H9 (cell line): ENCODE measurements at regions not wholly inside any gene's neighbourhood (a gene's known extent, or its start where the extent isn't known, plus 50 kb on each side); places are given as distances from the start of the nearest gene placed in this dataset.

Source experiments
- DNase-seq: peaks from one replicate; pipeline ENCODE4 v3.0.0-alpha.2; 2017
- H2AFZ ChIP-seq: one replicate; pipeline ENCODE4 v1.6.1; 2013; ENCODE audit warnings: mild to moderate bottlenecking, low read length, control low read depth, moderate library complexity
- H2AK5ac ChIP-seq: 2 replicates; pipeline ENCODE4 v1.6.1; 2013; ENCODE audit warnings: low read length, control low read depth, mixed read lengths; ENCODE audit not compliant: insufficient read length
- H2BK120ac ChIP-seq: one replicate; pipeline ENCODE4 v1.6.1; 2013; ENCODE audit warnings: low read depth, mild to moderate bottlenecking, low read length, control low read depth, inconsistent platforms; ENCODE audit not compliant: poor library complexity, severe bottlenecking
- H2BK12ac ChIP-seq: 2 replicates; pipeline ENCODE4 v1.6.1; 2013; ENCODE audit warnings: low read length, control low read depth, mixed read lengths, low read depth; ENCODE audit not compliant: insufficient read length
- H2BK15ac ChIP-seq: 2 replicates; pipeline ENCODE4 v1.6.1; 2013; ENCODE audit warnings: low read depth, low read length, control low read depth
- H2BK20ac ChIP-seq: one replicate; pipeline ENCODE4 v1.6.1; 2013; ENCODE audit warnings: low read depth, mild to moderate bottlenecking, low read length, control low read depth, inconsistent platforms; ENCODE audit not compliant: poor library complexity, severe bottlenecking
- H2BK5ac ChIP-seq: 2 replicates; pipeline ENCODE4 v1.6.1; 2013; ENCODE audit warnings: low read length, control low read depth, mixed read lengths; ENCODE audit not compliant: insufficient read length
- H3K14ac ChIP-seq: 2 replicates; pipeline ENCODE4 v1.6.1; 2013; ENCODE audit warnings: low read length, control low read depth; ENCODE audit not compliant: insufficient read depth
- H3K18ac ChIP-seq: 2 replicates; pipeline ENCODE4 v1.6.1; 2013; ENCODE audit warnings: low read depth, mild to moderate bottlenecking, mixed read lengths, low read length, control low read depth; ENCODE audit not compliant: insufficient read length
- H3K23ac ChIP-seq: 2 replicates; pipeline ENCODE4 v1.6.1; 2013; ENCODE audit warnings: low read length, control low read depth, mixed read lengths, low read depth; ENCODE audit not compliant: insufficient read length
- H3K23me2 ChIP-seq: 2 replicates; pipeline ENCODE4 v1.6.1; 2013; ENCODE audit warnings: low read depth, mild to moderate bottlenecking, mixed read lengths, low read length, control low read depth; ENCODE audit not compliant: insufficient read length, poor library complexity, severe bottlenecking
- H3K27ac ChIP-seq: 2 replicates; pipeline ENCODE4 v1.5.1; 2013; ENCODE audit warnings: low read length, control low read depth, mixed read lengths, low read depth; ENCODE audit not compliant: insufficient read length
- H3K27me3 ChIP-seq: 2 replicates; pipeline ENCODE4 v1.6.1; 2013; ENCODE audit warnings: low read length, control low read depth, inconsistent platforms; ENCODE audit not compliant: insufficient read depth
- H3K4ac ChIP-seq: 2 replicates; pipeline ENCODE4 v1.6.1; 2013; ENCODE audit warnings: low read depth, mild to moderate bottlenecking, control low read depth, inconsistent platforms, low read length, moderate library complexity
- H3K4me1 ChIP-seq: 2 replicates; pipeline ENCODE4 v1.6.1; 2013; ENCODE audit warnings: low read length, control low read depth, inconsistent platforms; ENCODE audit not compliant: insufficient read depth
- H3K4me2 ChIP-seq: 2 replicates; pipeline ENCODE4 v1.6.1; 2013; ENCODE audit warnings: low read length, control low read depth, mixed read lengths; ENCODE audit not compliant: insufficient read length, insufficient read depth
- H3K56ac ChIP-seq: 2 replicates; pipeline ENCODE4 v1.6.1; 2013; ENCODE audit warnings: low read depth, mild to moderate bottlenecking, mixed read lengths, low read length, control low read depth; ENCODE audit not compliant: insufficient read length
- H3K79me1 ChIP-seq: 2 replicates; pipeline ENCODE4 v1.6.1; 2013; ENCODE audit warnings: low read depth, mild to moderate bottlenecking, moderate library complexity, low read length, control low read depth, inconsistent platforms; ENCODE audit not compliant: insufficient read depth, poor library complexity, severe bottlenecking
- H3K79me2 ChIP-seq: 2 replicates; pipeline ENCODE4 v1.6.1; 2013; ENCODE audit warnings: low read length, control low read depth, inconsistent platforms; ENCODE audit not compliant: insufficient read depth
- H3K9ac ChIP-seq: 2 replicates; pipeline ENCODE4 v1.6.1; 2013; ENCODE audit warnings: low read length, control low read depth, mixed read lengths; ENCODE audit not compliant: insufficient read length; ENCODE audit errors: extremely low read depth
- H3K9me3 ChIP-seq: one replicate; pipeline ENCODE4 v1.6.1; 2013; ENCODE audit warnings: low read depth, low read length, inconsistent platforms; ENCODE audit not compliant: control insufficient read depth
- H3T11ph ChIP-seq: one replicate; pipeline ENCODE4 v1.6.1; 2013; ENCODE audit warnings: mild to moderate bottlenecking, low read length, control low read depth, inconsistent platforms
- H4K20me1 ChIP-seq: one replicate; pipeline ENCODE4 v1.6.1; 2013; ENCODE audit not compliant: control insufficient read depth, insufficient read length, insufficient read depth
- H4K5ac ChIP-seq: 2 replicates; pipeline ENCODE4 v1.6.1; 2013; ENCODE audit warnings: low read depth, mild to moderate bottlenecking, mixed read lengths, low read length, control low read depth; ENCODE audit not compliant: insufficient read length
- H4K8ac ChIP-seq: replicated peaks from 2 replicates; pipeline ENCODE4 v1.6.1; 2013; ENCODE audit warnings: low read length, control low read depth, mixed read lengths, low read depth; ENCODE audit not compliant: insufficient read length
- H4K91ac ChIP-seq: 2 replicates; pipeline ENCODE4 v1.6.1; 2013; ENCODE audit warnings: low read depth, mild to moderate bottlenecking, moderate library complexity, mixed read lengths, low read length, control low read depth; ENCODE audit not compliant: insufficient read length
- H3K27ac Mint-ChIP-seq, 3 experiments: 2 replicates in 2 of 3; 3 replicates in 1 of 3; pipeline ENCODE4 v1.8.0; 2020 to 2021; ENCODE audit warnings: mixed read lengths in 3 of 3, mild to moderate bottlenecking in 1 of 3, moderate library complexity in 1 of 3
- H3K27me3 Mint-ChIP-seq: 2 replicates; pipeline ENCODE4 v1.8.0; 2021; ENCODE audit warnings: low read depth, mild to moderate bottlenecking, moderate library complexity, mixed read lengths
- H3K36me3 Mint-ChIP-seq, 3 experiments: 2 replicates in 2 of 3; 3 replicates in 1 of 3; pipeline ENCODE4 v1.8.0; 2020 to 2021; ENCODE audit warnings: low read depth in 3 of 3, mixed read lengths in 3 of 3; ENCODE audit not compliant: insufficient read depth in 1 of 3
- H3K4me1 Mint-ChIP-seq, 2 experiments: 2 replicates each; pipeline ENCODE4 v1.8.0; 2020; ENCODE audit warnings: mixed read lengths in 2 of 2
- H3K4me3 Mint-ChIP-seq, 2 experiments: 2 replicates in 1 of 2; 3 replicates in 1 of 2; pipeline ENCODE4 v1.8.0; 2020 to 2021; ENCODE audit warnings: mild to moderate bottlenecking in 2 of 2, mixed read lengths in 2 of 2, moderate library complexity in 1 of 2
- H3K9me3 Mint-ChIP-seq, 2 experiments: 2 replicates in 1 of 2; 3 replicates in 1 of 2; pipeline ENCODE4 v1.8.0; 2020; ENCODE audit warnings: mild to moderate bottlenecking in 2 of 2, mixed read lengths in 2 of 2, moderate library complexity in 1 of 2
- WGBS: extraction: QIAGEN DNeasy Blood & Tissue Kit; methylation state at CpG from one replicate; pipeline ENCODE4 v1.1.7; 2013; ENCODE audit warnings: missing lambda C conversion rate, low lambda C conversion rate, mixed read lengths; ENCODE audit not compliant: insufficient read length; ENCODE audit errors: extremely low coverage; 5-methylcytosine and 5-hydroxymethylcytosine counted together
- TF ChIP-seq, protein P1 (sequence below): fragments of 200-600 bp; sonication (generic); conservative IDR thresholded peaks from 3 replicates; pipeline ENCODE4 v1.8.0; 2021; ENCODE audit warnings: antibody characterized with exemption, mild to moderate bottlenecking

DNA sequence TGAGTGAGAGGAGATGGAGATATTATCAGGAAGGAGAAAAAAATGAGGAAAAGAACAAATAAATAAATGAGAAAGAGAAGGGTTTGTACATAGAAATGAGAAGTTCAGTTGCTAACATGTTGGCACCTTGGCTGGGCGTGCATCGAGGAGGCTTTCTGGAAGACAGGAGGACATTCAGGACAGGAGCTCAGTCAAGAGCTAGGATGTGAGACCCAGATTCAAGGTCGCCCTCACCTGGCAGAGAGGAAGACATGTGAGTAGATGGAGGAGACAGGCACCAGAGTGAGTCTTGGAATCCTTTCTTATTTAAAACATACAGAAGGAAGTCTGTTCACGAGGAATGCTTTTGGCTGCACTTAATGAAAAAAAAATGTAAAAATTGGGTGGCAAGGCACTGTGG, 640.9 kb downstream of the NPHP4 start:
- peaks cover 0 to 5% (median 4%) of the 10 kb centered on the region in 3 experiments; a peak in 3 of 7 replicates for H3K36me3 Mint-ChIP-seq
- Histone ChIP-seq H3K9ac (no peak overlapping the region), H2BK12ac (no peak overlapping the region), H2BK15ac (no peak overlapping the region), H3K9me3 (no peaks in the 10 kb centered on the region), H2BK5ac (no peak overlapping the region), H2AK5ac (no peak overlapping the region), H3K27me3 (no peaks in the 10 kb centered on the region), H2BK20ac (no peak overlapping the region), H3K56ac (no peak overlapping the region), H3K23ac (no peak overlapping the region), H3K18ac (no peak overlapping the region), H3K4me2 (no peak overlapping the region), H3K27ac (no peak overlapping the region), H3T11ph (no peak overlapping the region), H2AFZ (no peak overlapping the region), H2BK120ac (no peak overlapping the region), H4K5ac (no peak overlapping the region), H4K20me1 (no peaks in the 10 kb centered on the region), H4K8ac (no peak overlapping the region), H4K91ac (no peak overlapping the region), H3K14ac (no peak overlapping the region), H3K23me2 (no peaks in the 10 kb centered on the region), H3K79me1 (no peaks in the 10 kb centered on the region), H3K79me2 (no peaks in the 10 kb centered on the region), H3K4me1 (no peaks in the 10 kb centered on the region), H3K4ac (no peak overlapping the region)
- peaks cover 0 to 6% of the 10 kb centered on the region in 2 experiments; a peak in 1 of 4 replicates for H3K4me1 Mint-ChIP-seq
- WGBS, result no CpG with 5 or more reads among the region's 4 CpGs
- H3K4me3 Mint-ChIP-seq, result no peak overlapping the region
- H3K27me3 Mint-ChIP-seq, result peaks cover 8% of the 10 kb centered on the region
- H3K27ac Mint-ChIP-seq, result no peak overlapping the region
- peak; percentile 33 for DNase-seq
- H3K9me3 Mint-ChIP-seq, result peaks cover 15 to 20% of the 10 kb centered on the region in 2 experiments
- TF ChIP-seq, protein P1, sequence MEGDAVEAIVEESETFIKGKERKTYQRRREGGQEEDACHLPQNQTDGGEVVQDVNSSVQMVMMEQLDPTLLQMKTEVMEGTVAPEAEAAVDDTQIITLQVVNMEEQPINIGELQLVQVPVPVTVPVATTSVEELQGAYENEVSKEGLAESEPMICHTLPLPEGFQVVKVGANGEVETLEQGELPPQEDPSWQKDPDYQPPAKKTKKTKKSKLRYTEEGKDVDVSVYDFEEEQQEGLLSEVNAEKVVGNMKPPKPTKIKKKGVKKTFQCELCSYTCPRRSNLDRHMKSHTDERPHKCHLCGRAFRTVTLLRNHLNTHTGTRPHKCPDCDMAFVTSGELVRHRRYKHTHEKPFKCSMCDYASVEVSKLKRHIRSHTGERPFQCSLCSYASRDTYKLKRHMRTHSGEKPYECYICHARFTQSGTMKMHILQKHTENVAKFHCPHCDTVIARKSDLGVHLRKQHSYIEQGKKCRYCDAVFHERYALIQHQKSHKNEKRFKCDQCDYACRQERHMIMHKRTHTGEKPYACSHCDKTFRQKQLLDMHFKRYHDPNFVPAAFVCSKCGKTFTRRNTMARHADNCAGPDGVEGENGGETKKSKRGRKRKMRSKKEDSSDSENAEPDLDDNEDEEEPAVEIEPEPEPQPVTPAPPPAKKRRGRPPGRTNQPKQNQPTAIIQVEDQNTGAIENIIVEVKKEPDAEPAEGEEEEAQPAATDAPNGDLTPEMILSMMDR, result peak; percentile 51; the same call in 2 of the 3 replicates
